ENCODE measurements at regions not wholly inside any gene's neighbourhood (a gene's known extent, or its start where the extent isn't known, plus 50 kb on each side); places are given as distances from the start of the nearest gene placed in this dataset.

DNA sequence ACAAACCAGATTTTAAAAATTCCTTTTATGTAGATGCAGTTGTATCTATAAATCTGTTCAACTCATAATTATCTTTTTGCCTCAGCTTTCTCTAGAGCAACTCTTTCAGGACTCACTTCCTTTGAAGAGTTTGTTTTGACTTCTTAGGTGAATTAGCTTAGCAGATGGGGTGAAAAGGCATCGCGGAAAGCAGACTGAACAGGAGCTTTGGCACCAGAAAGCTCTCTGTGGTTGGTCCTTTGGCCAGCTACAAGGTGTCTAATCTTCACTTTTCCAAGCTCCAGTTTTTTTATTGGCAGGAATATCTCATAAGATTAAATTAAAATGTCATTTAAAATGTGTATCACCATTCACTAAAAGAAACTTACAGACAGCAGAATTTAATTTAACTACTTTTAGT is 60.6 kb upstream of the KLF12 start:
- TF ChIP-seq, protein P1, sequence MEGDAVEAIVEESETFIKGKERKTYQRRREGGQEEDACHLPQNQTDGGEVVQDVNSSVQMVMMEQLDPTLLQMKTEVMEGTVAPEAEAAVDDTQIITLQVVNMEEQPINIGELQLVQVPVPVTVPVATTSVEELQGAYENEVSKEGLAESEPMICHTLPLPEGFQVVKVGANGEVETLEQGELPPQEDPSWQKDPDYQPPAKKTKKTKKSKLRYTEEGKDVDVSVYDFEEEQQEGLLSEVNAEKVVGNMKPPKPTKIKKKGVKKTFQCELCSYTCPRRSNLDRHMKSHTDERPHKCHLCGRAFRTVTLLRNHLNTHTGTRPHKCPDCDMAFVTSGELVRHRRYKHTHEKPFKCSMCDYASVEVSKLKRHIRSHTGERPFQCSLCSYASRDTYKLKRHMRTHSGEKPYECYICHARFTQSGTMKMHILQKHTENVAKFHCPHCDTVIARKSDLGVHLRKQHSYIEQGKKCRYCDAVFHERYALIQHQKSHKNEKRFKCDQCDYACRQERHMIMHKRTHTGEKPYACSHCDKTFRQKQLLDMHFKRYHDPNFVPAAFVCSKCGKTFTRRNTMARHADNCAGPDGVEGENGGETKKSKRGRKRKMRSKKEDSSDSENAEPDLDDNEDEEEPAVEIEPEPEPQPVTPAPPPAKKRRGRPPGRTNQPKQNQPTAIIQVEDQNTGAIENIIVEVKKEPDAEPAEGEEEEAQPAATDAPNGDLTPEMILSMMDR (IDR thresholded peaks at IDR 0.05; ENCODE audit: low read depth, low read length): no peak

DNA sequence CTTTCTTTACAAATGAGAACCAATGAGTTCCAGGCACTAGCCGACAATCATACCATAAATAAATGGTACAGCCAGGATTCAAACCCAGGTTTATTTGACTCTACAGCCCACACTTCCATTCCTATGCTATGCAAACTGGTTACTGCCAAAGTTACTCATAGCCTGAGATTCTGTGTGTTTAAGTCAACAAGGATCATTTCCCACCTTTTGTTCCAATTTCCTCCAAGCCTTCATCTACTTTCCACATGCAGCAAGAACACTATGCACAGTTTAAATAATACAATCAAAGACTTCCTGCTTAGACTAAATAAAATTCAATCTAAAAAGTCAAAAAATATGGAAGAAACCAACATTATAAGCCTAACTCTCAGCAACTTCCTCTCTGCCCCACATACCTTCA is 59.2 kb upstream of the KLF12 start:
- no peaks in the 10 kb centered on the region for H3K36me3 ChIP-seq
- no peak overlapping the region for H3K27ac ChIP-seq
- no peaks in the 10 kb centered on the region for H3K27me3 ChIP-seq (ENCODE audit: insufficient read depth, low read depth, severe bottlenecking)
- no peak for DNase-seq
- H3K9me3 ChIP-seq (ENCODE audit: severe bottlenecking): no peaks in the 10 kb centered on the region
- TF ChIP-seq, protein P1 (IDR thresholded peaks at IDR 0.05; ENCODE audit: low read depth, low read length): no peak
- H3K4me3 ChIP-seq (ENCODE audit: low read depth, low read length): no peak overlapping the region

More for the DNA sequence above, 60.6 kb upstream of the KLF12 start:
- no peaks in the 10 kb centered on the region for H3K27me3 ChIP-seq (ENCODE audit: insufficient read depth, low read depth, severe bottlenecking)
- H3K27ac ChIP-seq: no peak overlapping the region
- H3K9me3 ChIP-seq (ENCODE audit: severe bottlenecking): no peaks in the 10 kb centered on the region
- H3K4me3 ChIP-seq (ENCODE audit: low read depth, low read length): no peak overlapping the region
- no peak for DNase-seq
- H3K36me3 ChIP-seq: no peaks in the 10 kb centered on the region

DNA sequence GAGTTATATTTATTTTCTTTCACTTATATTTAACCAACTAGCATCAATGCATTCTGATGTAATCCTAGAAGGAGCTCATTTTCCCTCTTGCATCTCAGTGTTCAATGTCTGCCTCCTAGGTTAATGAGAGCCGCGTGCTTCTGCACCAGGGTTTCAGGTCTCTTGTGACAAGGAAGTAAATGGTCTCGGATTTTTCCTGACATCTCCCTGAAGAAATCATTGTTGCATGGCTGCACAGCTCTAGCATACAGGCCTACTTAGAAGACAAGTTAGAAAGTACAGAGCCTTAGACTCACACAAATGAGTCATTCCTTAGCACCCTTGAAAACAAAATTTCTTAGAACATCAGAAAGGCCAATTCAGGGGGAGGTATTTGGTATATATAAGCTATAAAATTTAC is 57.2 kb upstream of the KLF12 start:
- Histone ChIP-seq H3K9me3 (ENCODE audit: severe bottlenecking) (no peaks in the 10 kb centered on the region), H3K27me3 (ENCODE audit: insufficient read depth, low read depth, severe bottlenecking) (no peaks in the 10 kb centered on the region), H3K27ac (no peak overlapping the region), H3K36me3 (no peaks in the 10 kb centered on the region), H3K4me3 (ENCODE audit: low read depth, low read length) (no peak overlapping the region)
- DNase-seq: no peak
- TF ChIP-seq, protein P1 (IDR thresholded peaks at IDR 0.05; ENCODE audit: low read depth, low read length): no peak

DNA sequence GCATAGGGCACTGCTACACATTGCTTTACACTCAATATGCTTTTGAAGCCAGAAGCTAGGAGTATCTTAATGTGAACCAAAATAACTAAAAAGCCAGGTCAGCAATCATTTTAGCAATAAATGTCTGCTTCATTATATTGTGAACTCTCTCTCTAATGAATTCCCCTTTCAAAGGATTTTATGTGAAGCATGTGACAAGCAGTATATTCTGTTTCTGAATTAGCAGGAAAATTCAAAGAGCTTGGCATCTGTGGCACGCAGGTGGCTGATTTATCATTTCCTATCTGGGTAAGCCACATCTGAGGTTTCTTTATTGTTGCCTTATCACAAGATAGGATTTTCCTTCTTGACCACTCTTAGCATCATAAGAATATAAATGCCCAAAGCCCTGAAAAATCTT is 56.8 kb upstream of the KLF12 start:
- H3K27ac ChIP-seq: no peak overlapping the region
- TF ChIP-seq, protein P1 (IDR thresholded peaks at IDR 0.05; ENCODE audit: low read depth, low read length): no peak
- H3K9me3 ChIP-seq (ENCODE audit: severe bottlenecking): no peaks in the 10 kb centered on the region
- H3K4me3 ChIP-seq (ENCODE audit: low read depth, low read length): no peak overlapping the region
- no peaks in the 10 kb centered on the region for H3K27me3 ChIP-seq (ENCODE audit: insufficient read depth, low read depth, severe bottlenecking)
- no peak for DNase-seq
- H3K36me3 ChIP-seq: no peaks in the 10 kb centered on the region

DNA sequence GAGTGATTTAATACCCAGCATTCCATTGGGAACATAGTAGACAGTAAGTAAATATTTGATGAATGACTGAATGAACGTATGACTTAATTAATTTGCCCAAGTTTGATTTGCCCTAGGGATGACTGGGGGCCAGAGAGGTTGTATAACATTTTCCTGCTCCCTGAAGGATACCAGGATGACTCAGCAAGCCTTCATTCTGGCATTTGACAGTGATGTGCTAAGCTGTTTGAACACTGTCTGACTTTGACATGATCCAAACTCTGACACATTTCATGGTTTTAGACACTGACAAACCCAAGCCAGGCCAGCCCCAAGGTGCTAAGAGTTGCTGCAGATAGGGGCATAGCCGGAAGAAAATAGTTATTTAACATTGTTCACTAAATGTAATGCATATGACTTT is 53.4 kb upstream of the KLF12 start:
- DNase-seq: no peak
- H3K4me3 ChIP-seq (ENCODE audit: low read depth, low read length): no peak overlapping the region
- TF ChIP-seq, protein P1 (IDR thresholded peaks at IDR 0.05; ENCODE audit: low read depth, low read length): no peak
- no peaks in the 10 kb centered on the region for H3K9me3 ChIP-seq (ENCODE audit: severe bottlenecking)
- no peaks in the 10 kb centered on the region for H3K27me3 ChIP-seq (ENCODE audit: insufficient read depth, low read depth, severe bottlenecking)
- no peaks in the 10 kb centered on the region for H3K36me3 ChIP-seq
- no peak overlapping the region for H3K27ac ChIP-seq

DNA sequence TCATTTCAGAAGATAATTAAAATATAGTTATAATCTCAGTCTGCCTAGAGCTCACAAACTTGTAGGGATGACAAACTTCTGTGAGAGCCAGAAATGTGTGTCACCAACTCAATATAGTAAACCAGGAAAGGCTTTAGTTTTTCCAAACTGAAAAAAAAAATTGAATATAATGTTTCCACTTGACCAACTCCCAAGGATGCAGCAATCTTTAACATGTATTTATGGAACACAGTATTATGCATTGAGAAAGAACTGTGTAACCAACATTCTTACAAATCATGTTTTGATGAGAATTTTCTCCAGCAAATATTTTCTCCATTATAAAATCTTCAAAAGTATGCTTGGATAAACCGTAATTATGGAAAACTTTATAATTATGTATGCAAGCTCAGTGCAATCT is 50.1 kb upstream of the KLF12 start:
- H3K27me3 ChIP-seq (ENCODE audit: insufficient read depth, low read depth, severe bottlenecking): no peaks in the 10 kb centered on the region
- no peak overlapping the region for H3K27ac ChIP-seq
- TF ChIP-seq, protein P1 (IDR thresholded peaks at IDR 0.05; ENCODE audit: low read depth, low read length): no peak
- no peak overlapping the region for H3K4me3 ChIP-seq (ENCODE audit: low read depth, low read length)
- no peaks in the 10 kb centered on the region for H3K9me3 ChIP-seq (ENCODE audit: severe bottlenecking)
- H3K36me3 ChIP-seq: no peaks in the 10 kb centered on the region
- DNase-seq: no peak

Measured in WERI-Rb-1 (cell line).